Right lobe of liver (tissue), 6 donors: ENCODE measurements at regions not wholly inside any gene's neighbourhood (a gene's known extent, or its start where the extent isn't known, plus 50 kb on each side); places are given as distances from the start of the nearest gene placed in this dataset.

Experiments used
- ATAC-seq, 4 donors: fragments of 200-7000 bp; cut with Tn5 transposase; one replicate each; pipeline ENCODE4 v1.9.1; 2020; ENCODE audit warnings: mild to moderate bottlenecking in 4 of 4, moderate library complexity in 4 of 4
- DNase-seq, 3 donors: peaks; one replicate each; pipeline ENCODE4 v3.0.0-alpha.2; 2020
- H3K27ac ChIP-seq, 3 donors: fragments of 200-600 bp; one replicate each; pipeline ENCODE4 v1.8.0; 2022
- H3K27me3 ChIP-seq, 2 donors: fragments of 200-600 bp; one replicate each; pipeline ENCODE4 v1.8.0; 2022
- H3K36me3 ChIP-seq, 4 donors: fragments of 200-600 bp; sonication (generic) in 1 of 4; one replicate each; pipeline versions ENCODE4 v1.5.1 to v1.8.0; 2017 to 2022; ENCODE audit warnings: control low read depth in 1 of 4
- H3K4me1 ChIP-seq, 4 donors: fragments of 200-600 bp; sonication (generic) in 1 of 4; one replicate each; pipeline versions ENCODE4 v1.5.1 to v1.8.0; 2017 to 2022; ENCODE audit warnings: control low read depth in 1 of 4
- H3K4me3 ChIP-seq, 3 donors: fragments of 200-600 bp; one replicate each; pipeline ENCODE4 v1.8.0; 2022
- H3K9me3 ChIP-seq, 4 donors: fragments of 200-600 bp; sonication (generic) in 1 of 4; one replicate each; pipeline versions ENCODE4 v1.5.1 to v1.8.0; 2017 to 2022; ENCODE audit warnings: control low read depth in 1 of 4
- POLR2A ChIP-seq: fragments of 450-650 bp; IDR thresholded peaks from one replicate; pipeline ENCODE4 v1.6.1; 2017; ENCODE audit warnings: antibody characterized with exemption, mild to moderate bottlenecking
- WGBS: methylation state at CpG from one replicate; pipeline ENCODE4 v1.1.6; 2018; ENCODE audit warnings: low coverage, low lambda C conversion rate; ENCODE audit not compliant: insufficient coverage; ENCODE audit errors: missing lambda C conversion rate; 5-methylcytosine and 5-hydroxymethylcytosine counted together
- intact Hi-C, 2 donors: fragments of 100-400 bp; cut with DNase I; formaldehyde crosslinking; loops; one replicate each; pipeline versions ENCODE4 v1.11.2 to v1.14.1; 2022
- TF ChIP-seq, protein P1 (sequence below), 4 donors: fragments of 200-600 bp in 3 of 4; fragments of 450-650 bp in 1 of 4; IDR thresholded peaks; one replicate each; pipeline versions ENCODE4 v1.5.1 to v1.8.0; 2016 to 2022; ENCODE audit warnings: antibody characterized with exemption in 4 of 4, mild to moderate bottlenecking in 2 of 4
- donor health status: DM: no; HTN: yes; CAD: no.
- donor health status: DM: no; HTN: no; CAD: no.
- donor health status: DM: no; HTN: no; CAD: no.
- donor health status: DM: no; HTN: yes; CAD: no.
- donor health status: DM: no; HTN: yes; CAD: no.

DNA sequence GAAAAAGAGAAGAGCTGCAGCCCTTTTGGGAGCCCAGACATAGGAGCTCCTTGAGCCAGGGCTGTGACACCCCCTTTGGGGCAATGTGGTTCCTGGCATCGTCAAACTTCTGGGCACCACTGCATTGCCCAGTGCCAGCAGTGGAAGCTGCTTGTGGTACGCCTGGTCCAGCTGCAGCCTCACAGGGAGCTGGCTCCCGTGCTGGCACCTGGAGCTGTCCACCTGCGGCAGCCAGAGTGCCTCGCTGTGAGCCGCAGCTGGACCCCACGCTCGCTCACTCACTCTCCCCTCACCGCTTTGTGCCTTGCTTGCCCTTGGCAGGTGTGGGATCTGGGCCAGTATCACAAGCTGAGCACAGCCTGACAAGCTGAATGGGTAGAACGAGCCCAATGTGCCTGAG, 1150.8 kb upstream of the CDH6 start:
- no CpG with 5 or more reads among the region's 10 CpGs for WGBS
- intact Hi-C loops, result no loop called here
- no peak for DNase-seq
- no peak overlapping the region for H3K27ac ChIP-seq
- no peaks in the 10 kb centered on the region for H3K27me3 ChIP-seq
- no peaks in the 10 kb centered on the region for H3K9me3 ChIP-seq
- no peaks in the 10 kb centered on the region for H3K36me3 ChIP-seq
- TF ChIP-seq POLR2A, result no peak
- TF ChIP-seq, protein P1, sequence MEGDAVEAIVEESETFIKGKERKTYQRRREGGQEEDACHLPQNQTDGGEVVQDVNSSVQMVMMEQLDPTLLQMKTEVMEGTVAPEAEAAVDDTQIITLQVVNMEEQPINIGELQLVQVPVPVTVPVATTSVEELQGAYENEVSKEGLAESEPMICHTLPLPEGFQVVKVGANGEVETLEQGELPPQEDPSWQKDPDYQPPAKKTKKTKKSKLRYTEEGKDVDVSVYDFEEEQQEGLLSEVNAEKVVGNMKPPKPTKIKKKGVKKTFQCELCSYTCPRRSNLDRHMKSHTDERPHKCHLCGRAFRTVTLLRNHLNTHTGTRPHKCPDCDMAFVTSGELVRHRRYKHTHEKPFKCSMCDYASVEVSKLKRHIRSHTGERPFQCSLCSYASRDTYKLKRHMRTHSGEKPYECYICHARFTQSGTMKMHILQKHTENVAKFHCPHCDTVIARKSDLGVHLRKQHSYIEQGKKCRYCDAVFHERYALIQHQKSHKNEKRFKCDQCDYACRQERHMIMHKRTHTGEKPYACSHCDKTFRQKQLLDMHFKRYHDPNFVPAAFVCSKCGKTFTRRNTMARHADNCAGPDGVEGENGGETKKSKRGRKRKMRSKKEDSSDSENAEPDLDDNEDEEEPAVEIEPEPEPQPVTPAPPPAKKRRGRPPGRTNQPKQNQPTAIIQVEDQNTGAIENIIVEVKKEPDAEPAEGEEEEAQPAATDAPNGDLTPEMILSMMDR (IDR thresholded peaks at IDR 0.05), result no peak
- no peak for ATAC-seq
- H3K4me3 ChIP-seq, result no peak overlapping the region
- H3K4me1 ChIP-seq, result no peaks in the 10 kb centered on the region

DNA sequence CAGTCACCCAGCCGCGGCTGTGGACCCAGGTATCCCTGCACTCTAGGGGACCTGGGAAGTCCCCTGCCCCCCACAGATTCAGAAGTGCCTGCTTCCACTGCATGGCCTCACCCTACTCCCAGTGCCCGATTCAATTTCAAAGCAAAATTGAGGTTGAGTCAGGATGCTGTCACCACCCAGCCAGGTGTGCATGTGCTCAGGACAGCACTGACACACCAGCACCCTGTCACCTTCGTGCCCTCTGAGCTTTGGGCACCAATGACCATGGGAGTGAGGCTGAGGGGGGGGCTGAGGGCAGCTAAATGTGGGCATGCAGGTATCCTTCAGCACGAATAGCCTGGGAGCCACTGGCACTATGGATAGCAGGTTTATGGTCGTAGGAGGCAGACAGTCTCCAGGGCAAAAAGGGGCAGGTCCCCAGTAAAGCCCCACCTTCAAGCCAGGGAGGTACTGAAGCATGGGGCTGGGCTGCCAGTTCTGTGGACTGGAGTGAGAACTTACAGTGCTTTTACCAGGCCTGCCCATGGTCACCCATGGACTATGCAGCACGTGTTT, 1151.6 kb upstream of the CDH6 start:
- intact Hi-C loops, result no loop called here
- ATAC-seq, result no peak

DNA sequence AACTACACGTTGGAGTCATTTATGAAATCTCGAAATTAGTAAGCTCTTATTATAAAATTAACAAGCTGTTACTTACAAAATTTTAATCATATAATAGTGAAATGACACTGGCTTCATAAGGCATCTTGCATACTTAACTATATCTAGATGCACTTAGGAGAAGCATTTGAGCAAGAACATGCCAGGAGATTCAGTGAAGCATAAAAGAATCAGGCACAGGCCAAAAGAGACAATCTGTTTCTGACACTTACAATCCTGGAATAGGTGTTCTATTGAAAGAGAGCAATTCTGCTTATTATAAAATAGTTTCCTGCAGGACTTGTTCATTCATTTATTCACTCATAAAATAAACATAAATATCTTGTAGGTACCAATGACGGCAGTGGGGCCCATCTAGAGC, 1152.2 kb upstream of the CDH6 start:
- no peak overlapping the region for H3K27ac ChIP-seq
- no peaks in the 10 kb centered on the region for H3K9me3 ChIP-seq
- H3K36me3 ChIP-seq, result no peaks in the 10 kb centered on the region
- 76% methylated on average over 3 of the region's 3 CpGs for whole genome bisulfite sequencing
- intact Hi-C loops, result no loop called here
- ATAC-seq (no peak), DNase-seq (no peak)
- H3K27me3 ChIP-seq, result no peaks in the 10 kb centered on the region
- no peak overlapping the region for H3K4me3 ChIP-seq
- TF ChIP-seq, protein P1 (IDR thresholded peaks at IDR 0.05), result no peak
- TF ChIP-seq POLR2A, result no peak
- no peaks in the 10 kb centered on the region for H3K4me1 ChIP-seq

More for the DNA sequence above, 1151.6 kb upstream of the CDH6 start:
- H3K27ac ChIP-seq, result no peak overlapping the region
- no peaks in the 10 kb centered on the region for H3K4me1 ChIP-seq
- DNase-seq, result no peak
- no peaks in the 10 kb centered on the region for H3K9me3 ChIP-seq
- H3K27me3 ChIP-seq, result no peaks in the 10 kb centered on the region
- no CpG with 5 or more reads among the region's 7 CpGs for WGBS
- TF ChIP-seq, protein P1 (IDR thresholded peaks at IDR 0.05), result no peak
- no peak for TF ChIP-seq POLR2A
- no peaks in the 10 kb centered on the region for H3K36me3 ChIP-seq
- H3K4me3 ChIP-seq, result no peak overlapping the region

DNA sequence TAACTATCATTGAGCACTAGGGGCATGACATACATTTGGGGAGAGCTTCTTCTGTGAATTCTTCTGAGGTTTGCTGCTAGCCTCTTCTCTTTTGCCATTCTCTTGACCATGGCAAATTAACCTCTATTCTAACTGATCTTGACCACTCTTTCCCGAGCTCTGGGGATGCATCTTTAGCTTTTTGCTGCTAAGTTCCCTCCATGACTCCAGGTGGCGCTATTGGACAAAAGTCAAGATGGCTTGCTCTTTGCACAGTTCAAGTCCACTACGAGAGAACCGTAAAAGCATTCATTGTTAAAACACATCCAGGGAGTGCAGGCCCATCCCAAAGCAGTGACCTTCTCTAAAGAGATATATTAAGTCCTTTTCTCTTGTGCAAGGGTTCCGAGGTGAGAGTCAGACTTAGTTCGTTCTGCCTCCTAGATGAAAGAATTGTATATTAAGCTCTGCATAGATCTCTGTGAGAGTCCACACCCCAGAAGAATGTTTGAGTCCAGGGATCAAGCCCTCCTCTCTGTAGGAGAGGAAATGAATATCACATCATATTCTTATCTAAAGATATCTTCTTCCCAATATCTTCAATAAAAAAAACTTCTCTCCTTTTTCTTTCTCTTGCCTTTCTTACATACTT, 1152.9 kb upstream of the CDH6 start:
- WGBS, result 15% methylated on average over 5 of the region's 6 CpGs
- TF ChIP-seq, protein P1 (IDR thresholded peaks at IDR 0.05), result peak; percentile 30 to 56 (median 32)
- no peak for TF ChIP-seq POLR2A
- no peaks in the 10 kb centered on the region for H3K36me3 ChIP-seq
- H3K4me1 ChIP-seq, result no peaks in the 10 kb centered on the region
- no peaks in the 10 kb centered on the region for H3K27me3 ChIP-seq
- peak in 3 of 4 donors; percentile 45 to 57 (median 53) for ATAC-seq
- no peak overlapping the region for H3K27ac ChIP-seq
- DNase-seq, result no peak
- no peaks in the 10 kb centered on the region for H3K9me3 ChIP-seq
- intact Hi-C loops, result no loop called here
- H3K4me3 ChIP-seq, result no peak overlapping the region
